Astrocyte (in vitro differentiated cells and primary cell): ENCODE measurements at regions not wholly inside any gene's neighbourhood (a gene's known extent, or its start where the extent isn't known, plus 50 kb on each side); places are given as distances from the start of the nearest gene placed in this dataset.

Experiments used
- CTCF ChIP-seq: IDR thresholded peaks from 2 replicates; pipeline ENCODE4 v1.5.1; 2011; ENCODE audit warnings: low read depth, mild to moderate bottlenecking, inconsistent platforms, low read length, moderate library complexity; ENCODE audit not compliant: insufficient read depth
- EZH2 ChIP-seq: IDR thresholded peaks from 2 replicates; pipeline ENCODE4 v1.6.1; 2012; ENCODE audit warnings: mild to moderate bottlenecking, low read length, inconsistent platforms; ENCODE audit not compliant: insufficient read depth

GRCh38 chr3:20552605-20553275, 366.7 kb upstream of the SGO1 start:
- TF ChIP-seq CTCF = no peak
- TF ChIP-seq EZH2 = no peak
